KMS-11 (cell line): ENCODE measurements at regions not wholly inside any gene's neighbourhood (a gene's known extent, or its start where the extent isn't known, plus 50 kb on each side); places are given as distances from the start of the nearest gene placed in this dataset.

ENCODE experiments used
- H2AFZ ChIP-seq: fragments of 200-600 bp; sonication (generic); 2 replicates; pipeline ENCODE4 v1.6.1; 2016; ENCODE audit warnings: antibody characterized with exemption, mixed run types, low read depth
- H3K27ac ChIP-seq: fragments of 200-600 bp; sonication (generic); 2 replicates; pipeline ENCODE4 v1.6.1; 2016; ENCODE audit warnings: mild to moderate bottlenecking, mixed run types
- H3K27me3 ChIP-seq: fragments of 200-600 bp; sonication (generic); 2 replicates; pipeline ENCODE4 v1.6.1; 2017; ENCODE audit warnings: mild to moderate bottlenecking, low read depth, mixed run types, moderate library complexity; ENCODE audit not compliant: insufficient read depth
- H3K36me3 ChIP-seq: fragments of 200-600 bp; sonication (generic); 2 replicates; pipeline ENCODE4 v1.6.1; 2017; ENCODE audit warnings: mild to moderate bottlenecking, mixed run types; ENCODE audit not compliant: insufficient read depth
- H3K4me1 ChIP-seq: fragments of 200-600 bp; sonication (generic); 2 replicates; pipeline ENCODE4 v1.6.1; 2016; ENCODE audit warnings: mild to moderate bottlenecking, low read depth, mixed run types; ENCODE audit not compliant: poor library complexity, severe bottlenecking
- H3K4me2 ChIP-seq: fragments of 200-600 bp; sonication (generic); 2 replicates; pipeline ENCODE4 v1.7.0; 2016; ENCODE audit warnings: mild to moderate bottlenecking, mixed run types
- H3K4me3 ChIP-seq: fragments of 200-600 bp; sonication (generic); IDR thresholded peaks from 2 replicates; pipeline ENCODE4 v1.6.1; 2017; ENCODE audit warnings: low read depth, low read length, mixed read lengths; ENCODE audit not compliant: insufficient read depth
- H3K79me2 ChIP-seq: fragments of 200-600 bp; sonication (generic); 2 replicates; pipeline ENCODE4 v1.6.1; 2016; ENCODE audit warnings: low read depth, mixed run types; ENCODE audit not compliant: insufficient read depth
- H3K9ac ChIP-seq: fragments of 200-600 bp; sonication (generic); 2 replicates; pipeline ENCODE4 v1.6.1; 2016; ENCODE audit warnings: mild to moderate bottlenecking, mixed run types
- H4K20me1 ChIP-seq: fragments of 200-600 bp; sonication (generic); 2 replicates; pipeline ENCODE4 v1.6.1; 2016; ENCODE audit warnings: mild to moderate bottlenecking, mixed run types; ENCODE audit not compliant: insufficient read depth
- CTCF ChIP-seq: fragments of 200-600 bp; sonication (generic); conservative IDR thresholded peaks from 2 replicates; pipeline ENCODE4 v1.6.1; 2017; ENCODE audit warnings: low read depth, mild to moderate bottlenecking, antibody characterized with exemption, low read length, moderate library complexity, mixed read lengths

GRCh38 chr1:5562769-5563168 is 429.5 kb downstream of the NPHP4 start:
- no peak for TF ChIP-seq CTCF
- H3K4me3 ChIP-seq: no peak overlapping the region
- H2AFZ ChIP-seq: no peak overlapping the region
- H3K79me2 ChIP-seq: no peaks in the 10 kb centered on the region
- no peak overlapping the region for H3K4me2 ChIP-seq
- no peaks in the 10 kb centered on the region; the same call in 1 of the 2 replicates for H3K27me3 ChIP-seq
- no peaks in the 10 kb centered on the region for H3K36me3 ChIP-seq
- H3K4me1 ChIP-seq: no peaks in the 10 kb centered on the region
- no peak overlapping the region for H3K9ac ChIP-seq
- H4K20me1 ChIP-seq: no peaks in the 10 kb centered on the region
- no peak overlapping the region for H3K27ac ChIP-seq

GRCh38 chr1:5562331-5562730 is 429.9 kb downstream of the NPHP4 start:
- H3K4me2 ChIP-seq: no peak overlapping the region
- no peaks in the 10 kb centered on the region for H3K36me3 ChIP-seq
- TF ChIP-seq CTCF: no peak
- no peaks in the 10 kb centered on the region for H4K20me1 ChIP-seq
- no peaks in the 10 kb centered on the region; the same call in 1 of the 2 replicates for H3K27me3 ChIP-seq
- no peak overlapping the region for H3K4me3 ChIP-seq
- H3K79me2 ChIP-seq: no peaks in the 10 kb centered on the region
- H2AFZ ChIP-seq: no peak overlapping the region
- H3K4me1 ChIP-seq: no peaks in the 10 kb centered on the region
- no peak overlapping the region for H3K9ac ChIP-seq
- H3K27ac ChIP-seq: no peak overlapping the region

GRCh38 chr1:5559078-5559477 is 433.1 kb downstream of the NPHP4 start:
- TF ChIP-seq CTCF: no peak
- Histone ChIP-seq H2AFZ (no peak overlapping the region), H3K27me3 (no peaks in the 10 kb centered on the region; the same call in 1 of the 2 replicates), H4K20me1 (no peaks in the 10 kb centered on the region), H3K4me3 (no peak overlapping the region), H3K4me1 (no peaks in the 10 kb centered on the region), H3K4me2 (no peak overlapping the region), H3K27ac (no peak overlapping the region), H3K36me3 (no peaks in the 10 kb centered on the region), H3K9ac (no peak overlapping the region), H3K79me2 (no peaks in the 10 kb centered on the region)

- no peaks in the 10 kb centered on the region for H3K36me3 ChIP-seq
- H3K9ac ChIP-seq: no peak overlapping the region
- H3K4me1 ChIP-seq: no peaks in the 10 kb centered on the region
- no peak overlapping the region for H3K4me2 ChIP-seq
- no peaks in the 10 kb centered on the region for H4K20me1 ChIP-seq
- no peak overlapping the region for H3K27ac ChIP-seq
- H3K4me3 ChIP-seq: no peak overlapping the region
- H2AFZ ChIP-seq: no peak overlapping the region
- H3K79me2 ChIP-seq: no peaks in the 10 kb centered on the region
- peaks cover 4% of the 10 kb centered on the region; the same call in 1 of the 2 replicates for H3K27me3 ChIP-seq
- TF ChIP-seq CTCF: no peak
Measured at GRCh38 chr1:5555853-5556252, 436.4 kb downstream of the NPHP4 start.

- H3K27ac ChIP-seq: no peak overlapping the region
- no peak for TF ChIP-seq CTCF
- H3K36me3 ChIP-seq: no peaks in the 10 kb centered on the region
- H3K9ac ChIP-seq: no peak overlapping the region
- no peak overlapping the region for H2AFZ ChIP-seq
- no peaks in the 10 kb centered on the region for H3K4me1 ChIP-seq
- H3K27me3 ChIP-seq: peaks cover 4% of the 10 kb centered on the region; the same call in 1 of the 2 replicates
- H3K79me2 ChIP-seq: no peaks in the 10 kb centered on the region
- H3K4me3 ChIP-seq: no peak overlapping the region
- no peaks in the 10 kb centered on the region for H4K20me1 ChIP-seq
- no peak overlapping the region for H3K4me2 ChIP-seq
Measured at GRCh38 chr1:5554784-5555183, 437.4 kb downstream of the NPHP4 start.
